ENCODE measurements at regions not wholly inside any gene's neighbourhood (a gene's known extent, or its start where the extent isn't known, plus 50 kb on each side); places are given as distances from the start of the nearest gene placed in this dataset.

- no peak for TF ChIP-seq PPARA (CRISPR knock-in tag; IDR thresholded peaks at IDR 0.05; ENCODE audit: borderline replicate concordance)
- no peak for TF ChIP-seq CSRNP3 (CRISPR knock-in tag; IDR thresholded peaks at IDR 0.05)
Observed at GRCh38 chr19:23822735-23823134, 64.0 kb upstream of the ZNF681 start.

Measured in SK-N-SH treated with all-trans-retinoic acid at 6 μM for 48 hours (cell line).